Esophagus muscularis mucosa (tissue), 3 donors: ENCODE measurements at regions not wholly inside any gene's neighbourhood (a gene's known extent, or its start where the extent isn't known, plus 50 kb on each side); places are given as distances from the start of the nearest gene placed in this dataset.

Experiments used
- POLR2A ChIP-seq: fragments of 450-650 bp; IDR thresholded peaks from one replicate; pipeline ENCODE4 v1.6.1; 2017; ENCODE audit warnings: antibody characterized with exemption, moderate library complexity, mild to moderate bottlenecking, low read depth
- TF ChIP-seq, protein P1 (sequence below), 3 experiments: fragments of 200-600 bp in 2 of 3; fragments of 450-650 bp in 1 of 3; sonication (generic) in 2 of 3; IDR thresholded peaks; one replicate each; pipeline ENCODE4 v1.5.1; 2017 to 2019; ENCODE audit warnings: antibody characterized with exemption in 3 of 3, mild to moderate bottlenecking in 2 of 3, moderate library complexity in 1 of 3

DNA sequence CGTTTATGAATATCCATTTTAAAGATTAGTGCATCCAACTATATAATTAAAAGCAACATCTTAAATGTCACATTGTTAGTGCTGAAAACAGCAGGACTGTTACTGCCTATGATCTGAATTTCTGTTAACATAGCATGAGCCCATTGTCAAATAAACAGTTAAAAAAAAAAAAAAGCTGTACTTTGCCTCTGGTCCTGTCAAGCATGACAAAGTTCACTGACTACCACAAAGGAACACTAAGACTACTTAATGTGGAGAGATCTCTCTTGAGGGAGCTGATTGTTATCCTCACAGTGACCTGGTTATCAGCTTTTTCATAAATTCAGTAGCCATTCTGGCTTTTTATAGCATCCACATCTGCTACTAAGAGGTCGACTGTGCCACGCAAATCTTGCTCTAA is 228.1 kb downstream of the TMEM200A start:
- TF ChIP-seq, protein P1, sequence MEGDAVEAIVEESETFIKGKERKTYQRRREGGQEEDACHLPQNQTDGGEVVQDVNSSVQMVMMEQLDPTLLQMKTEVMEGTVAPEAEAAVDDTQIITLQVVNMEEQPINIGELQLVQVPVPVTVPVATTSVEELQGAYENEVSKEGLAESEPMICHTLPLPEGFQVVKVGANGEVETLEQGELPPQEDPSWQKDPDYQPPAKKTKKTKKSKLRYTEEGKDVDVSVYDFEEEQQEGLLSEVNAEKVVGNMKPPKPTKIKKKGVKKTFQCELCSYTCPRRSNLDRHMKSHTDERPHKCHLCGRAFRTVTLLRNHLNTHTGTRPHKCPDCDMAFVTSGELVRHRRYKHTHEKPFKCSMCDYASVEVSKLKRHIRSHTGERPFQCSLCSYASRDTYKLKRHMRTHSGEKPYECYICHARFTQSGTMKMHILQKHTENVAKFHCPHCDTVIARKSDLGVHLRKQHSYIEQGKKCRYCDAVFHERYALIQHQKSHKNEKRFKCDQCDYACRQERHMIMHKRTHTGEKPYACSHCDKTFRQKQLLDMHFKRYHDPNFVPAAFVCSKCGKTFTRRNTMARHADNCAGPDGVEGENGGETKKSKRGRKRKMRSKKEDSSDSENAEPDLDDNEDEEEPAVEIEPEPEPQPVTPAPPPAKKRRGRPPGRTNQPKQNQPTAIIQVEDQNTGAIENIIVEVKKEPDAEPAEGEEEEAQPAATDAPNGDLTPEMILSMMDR (IDR thresholded peaks at IDR 0.05): no peak
- TF ChIP-seq POLR2A: no peak
